HEK293 (cell line): ENCODE measurements at regions not wholly inside any gene's neighbourhood (a gene's known extent, or its start where the extent isn't known, plus 50 kb on each side); places are given as distances from the start of the nearest gene placed in this dataset.

ENCODE experiments used
- CTCF ChIA-PET: fragments of 350-600 bp; formaldehyde crosslinking; extraction: SDS; loops from one replicate; lab custom pipeline; 2021; ENCODE audit warnings: antibody characterized with exemption; lab: Yijun Ruan, JAX
- POLR2A ChIA-PET: fragments of 300-600 bp; formaldehyde crosslinking; extraction: SDS; loops from one replicate; lab custom pipeline; 2020; ENCODE audit warnings: antibody characterized with exemption, inconsistent platforms; lab: Yijun Ruan, JAX
- H3K27ac ChIP-seq: fragments of 200-500 bp; sonication (Bioruptor generic); 2 replicates; pipeline ENCODE4 v1.5.1; 2014; ENCODE audit warnings: low read depth, low read length, control low read depth, inconsistent platforms; ENCODE audit errors: extremely low read depth
- H3K36me3 ChIP-seq, 2 experiments: fragments of 200-500 bp in 1 of 2; sonication (Bioruptor generic) in 1 of 2; 1 replicate in 1 of 2; 2 replicates in 1 of 2; pipeline ENCODE4 v1.5.1; 2014 to 2017; ENCODE audit warnings: inconsistent platforms in 2 of 2, low read length in 2 of 2; ENCODE audit not compliant: control insufficient read depth in 2 of 2, insufficient read depth in 1 of 2
- H3K4me1 ChIP-seq: fragments of 200-500 bp; sonication (Bioruptor generic); 2 replicates; pipeline ENCODE4 v1.5.1; 2014; ENCODE audit warnings: mild to moderate bottlenecking, low read length, inconsistent platforms; ENCODE audit not compliant: control insufficient read depth, insufficient read depth
- H3K4me3 ChIP-seq: 2 replicates; pipeline ENCODE4 v1.5.1; 2011; ENCODE audit warnings: low read depth, mild to moderate bottlenecking, control low read depth, low read length, moderate library complexity
- H3K9me3 ChIP-seq: fragments of 200-500 bp; sonication (Bioruptor generic); 2 replicates; pipeline ENCODE4 v1.5.1; 2014; ENCODE audit warnings: low read depth, low read length, inconsistent platforms; ENCODE audit not compliant: control insufficient read depth, insufficient read depth
- ATF2 ChIP-seq: fragments of 450-650 bp; formaldehyde crosslinking; IDR thresholded peaks from 2 replicates; pipeline ENCODE4 v1.5.1; 2016; ENCODE audit warnings: missing biosample characterization, missing genetic modification characterization, low read depth
- BCL11A ChIP-seq: fragments of 450-650 bp; formaldehyde crosslinking; IDR thresholded peaks from 2 replicates; pipeline ENCODE4 v1.5.1; 2016; ENCODE audit warnings: low read depth, missing biosample characterization, missing genetic modification characterization
- GLI4 ChIP-seq: fragments of 450-650 bp; formaldehyde crosslinking; IDR thresholded peaks from 2 replicates; pipeline ENCODE4 v1.5.1; 2016; ENCODE audit warnings: missing biosample characterization, missing genetic modification characterization
- HOXA7 ChIP-seq: sonication (generic); formaldehyde crosslinking; IDR thresholded peaks from 2 replicates; pipeline ENCODE4 v1.8.1; 2022; ENCODE audit warnings: missing genetic modification reagents, borderline replicate concordance
- KLF1 ChIP-seq: fragments of 450-650 bp; formaldehyde crosslinking; IDR thresholded peaks from 2 replicates; pipeline ENCODE4 v1.5.1; 2016; ENCODE audit warnings: missing biosample characterization, missing genetic modification characterization
- PRDM1 ChIP-seq: fragments of 450-650 bp; formaldehyde crosslinking; IDR thresholded peaks from 2 replicates; pipeline ENCODE4; 2016; ENCODE audit warnings: missing biosample characterization, missing genetic modification characterization
- SCRT2 ChIP-seq: fragments of 450-650 bp; formaldehyde crosslinking; IDR thresholded peaks from 2 replicates; pipeline ENCODE4 v1.5.1; 2016; ENCODE audit warnings: missing biosample characterization, missing genetic modification characterization
- TRIM28 ChIP-seq: IDR thresholded peaks from 2 replicates; pipeline ENCODE4 v1.6.1; 2011; ENCODE audit warnings: low read length, control low read depth, borderline replicate concordance
- ZBTB10 ChIP-seq: fragments of 450-650 bp; formaldehyde crosslinking; IDR thresholded peaks from 2 replicates; pipeline ENCODE4 v1.5.1; 2016; ENCODE audit warnings: missing biosample characterization, missing genetic modification characterization
- ZFHX2 ChIP-seq: fragments of 450-650 bp; formaldehyde crosslinking; conservative IDR thresholded peaks from 2 replicates; pipeline ENCODE4 v1.5.1; 2016; ENCODE audit warnings: missing biosample characterization, missing genetic modification characterization
- ZNF223 ChIP-seq: fragments of 450-650 bp; formaldehyde crosslinking; IDR thresholded peaks from 2 replicates; pipeline ENCODE4 v1.5.1; 2016; ENCODE audit warnings: missing biosample characterization, missing genetic modification characterization
- ZNF311 ChIP-seq: fragments of 450-650 bp; formaldehyde crosslinking; IDR thresholded peaks from 2 replicates; pipeline ENCODE4 v1.5.1; 2017; ENCODE audit warnings: missing biosample characterization, missing genetic modification characterization, borderline replicate concordance
- ZNF514 ChIP-seq: fragments of 450-650 bp; formaldehyde crosslinking; IDR thresholded peaks from 2 replicates; pipeline ENCODE4 v1.5.1; 2016; ENCODE audit warnings: missing biosample characterization, missing genetic modification characterization
- ZNF555 ChIP-seq: fragments of 450-650 bp; formaldehyde crosslinking; conservative IDR thresholded peaks from 2 replicates; pipeline ENCODE4 v1.5.1; 2017; ENCODE audit warnings: missing biosample characterization, mild to moderate bottlenecking, missing genetic modification characterization, inconsistent platforms
- ZNF558 ChIP-seq: fragments of 450-650 bp; formaldehyde crosslinking; IDR thresholded peaks from 2 replicates; pipeline ENCODE4 v1.5.1; 2016; ENCODE audit warnings: missing biosample characterization, missing genetic modification characterization
- ZNF560 ChIP-seq: fragments of 450-650 bp; formaldehyde crosslinking; IDR thresholded peaks from 2 replicates; pipeline ENCODE4 v1.5.1; 2017; ENCODE audit warnings: missing biosample characterization, missing genetic modification characterization, borderline replicate concordance
- ZNF561 ChIP-seq: fragments of 450-650 bp; IDR thresholded peaks from 2 replicates; pipeline ENCODE4 v1.5.1; 2018; ENCODE audit warnings: missing biosample characterization, missing genetic modification characterization, borderline replicate concordance
- ZNF777 ChIP-seq: fragments of 450-650 bp; formaldehyde crosslinking; IDR thresholded peaks from 2 replicates; pipeline ENCODE4 v1.5.1; 2017; ENCODE audit warnings: missing biosample characterization, missing genetic modification characterization, borderline replicate concordance
- ZNF843 ChIP-seq: fragments of 450-650 bp; formaldehyde crosslinking; IDR thresholded peaks from 2 replicates; pipeline ENCODE4 v1.5.1; 2016; ENCODE audit warnings: missing biosample characterization, missing genetic modification characterization
- ZXDB ChIP-seq: fragments of 450-650 bp; formaldehyde crosslinking; IDR thresholded peaks from 2 replicates; pipeline ENCODE4 v1.5.1; 2016; ENCODE audit warnings: missing biosample characterization, missing genetic modification characterization
- TF ChIP-seq, protein P1 (sequence below): fragments of 450-650 bp; IDR thresholded peaks from 2 replicates; pipeline ENCODE4 v1.5.1; 2018; ENCODE audit warnings: missing biosample characterization, mild to moderate bottlenecking, missing genetic modification characterization

DNA sequence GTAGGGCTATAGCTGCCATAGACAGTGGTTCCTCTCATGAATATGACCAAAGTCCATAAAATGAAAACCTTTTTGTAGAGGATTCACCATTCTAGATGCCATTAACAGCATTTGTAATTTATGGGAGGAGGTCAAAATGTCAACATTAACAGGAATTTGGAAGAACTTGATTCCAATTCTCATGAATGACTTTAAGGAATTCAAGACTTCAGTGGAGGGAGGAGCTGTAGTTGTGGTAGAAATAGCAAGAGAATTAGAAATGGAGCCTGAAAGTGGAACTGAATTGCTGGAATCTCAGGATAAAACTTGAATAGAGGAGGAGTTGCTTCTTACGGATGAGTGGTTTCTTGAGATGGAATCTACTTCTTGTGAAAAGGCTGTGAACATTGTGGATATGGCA is 65.4 kb upstream of the ESRRG start (continued):
- TF ChIP-seq ZNF223 (tag by site-specific recombination): no peak
- no peak for TF ChIP-seq SCRT2 (tag by site-specific recombination)
- TF ChIP-seq HOXA7 (CRISPR knock-in tag): no peak

GRCh38 chr1:216785737-216786136 is 62.5 kb upstream of the ESRRG start:
- TF ChIP-seq ZNF311 (tag by site-specific recombination): no peak
- TF ChIP-seq ZNF777: no peak
- no peak for TF ChIP-seq ZNF558 (tag by site-specific recombination)
- TF ChIP-seq, protein P1, sequence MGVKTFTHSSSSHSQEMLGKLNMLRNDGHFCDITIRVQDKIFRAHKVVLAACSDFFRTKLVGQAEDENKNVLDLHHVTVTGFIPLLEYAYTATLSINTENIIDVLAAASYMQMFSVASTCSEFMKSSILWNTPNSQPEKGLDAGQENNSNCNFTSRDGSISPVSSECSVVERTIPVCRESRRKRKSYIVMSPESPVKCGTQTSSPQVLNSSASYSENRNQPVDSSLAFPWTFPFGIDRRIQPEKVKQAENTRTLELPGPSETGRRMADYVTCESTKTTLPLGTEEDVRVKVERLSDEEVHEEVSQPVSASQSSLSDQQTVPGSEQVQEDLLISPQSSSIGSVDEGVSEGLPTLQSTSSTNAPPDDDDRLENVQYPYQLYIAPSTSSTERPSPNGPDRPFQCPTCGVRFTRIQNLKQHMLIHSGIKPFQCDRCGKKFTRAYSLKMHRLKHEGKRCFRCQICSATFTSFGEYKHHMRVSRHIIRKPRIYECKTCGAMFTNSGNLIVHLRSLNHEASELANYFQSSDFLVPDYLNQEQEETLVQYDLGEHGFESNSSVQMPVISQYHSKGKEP: no peak
- no peak for TF ChIP-seq KLF1
- TF ChIP-seq ZBTB10 (tag by site-specific recombination): no peak
- Histone ChIP-seq H3K4me1 (no peaks in the 10 kb centered on the region), H3K36me3 (no peaks in the 10 kb centered on the region), H3K9me3 (no peaks in the 10 kb centered on the region), H3K27ac (no peak overlapping the region), H3K4me3 (no peak overlapping the region)
- ChIA-PET CTCF (no interaction called here), POLR2A (no interaction called here)

- POLR2A ChIA-PET: no interaction called here
- Histone ChIP-seq H3K9me3 (no peaks in the 10 kb centered on the region), H3K4me1 (no peaks in the 10 kb centered on the region)
- TF ChIP-seq ZNF560 (no peak), ZFHX2 (tag by site-specific recombination) (no peak)
- TF ChIP-seq, all 188 proteins: peak for 0
- no peak overlapping the region for H3K27ac ChIP-seq
- no peaks in the 10 kb centered on the region for H3K36me3 ChIP-seq
- CTCF ChIA-PET: no interaction called here
- no peak overlapping the region for H3K4me3 ChIP-seq
Observed at GRCh38 chr1:216785221-216785620, 62.0 kb upstream of the ESRRG start.

DNA sequence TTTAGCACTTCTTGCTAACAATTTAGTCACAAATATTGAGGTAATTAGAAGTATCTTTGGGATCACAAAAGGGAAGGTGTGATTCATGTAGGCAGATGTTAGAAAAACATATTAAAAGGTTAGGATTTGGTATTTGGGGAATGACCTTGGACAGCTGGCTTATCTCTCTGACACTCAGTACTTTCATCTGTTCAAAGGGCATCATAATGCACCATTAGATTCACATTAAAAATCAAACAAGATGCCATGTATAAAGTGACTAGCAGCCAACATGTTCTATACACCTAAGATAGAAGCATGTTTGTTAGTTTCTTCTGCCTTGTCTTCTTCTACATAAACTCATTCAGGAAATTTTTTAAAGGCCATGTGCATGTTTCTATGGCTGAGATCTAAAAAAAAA is 56.5 kb upstream of the ESRRG start:
- Histone ChIP-seq H3K4me3 (no peak overlapping the region), H3K36me3 (no peaks in the 10 kb centered on the region), H3K27ac (no peak overlapping the region), H3K4me1 (no peaks in the 10 kb centered on the region), H3K9me3 (no peaks in the 10 kb centered on the region)
- TF ChIP-seq GLI4 (tag by site-specific recombination) (no peak), TRIM28 (no peak), BCL11A (tag by site-specific recombination) (no peak), SCRT2 (tag by site-specific recombination) (no peak), PRDM1 (tag by site-specific recombination) (no peak), ZNF843 (tag by site-specific recombination) (no peak), ZNF223 (tag by site-specific recombination) (no peak), ATF2 (tag by site-specific recombination) (no peak), ZNF514 (tag by site-specific recombination) (no peak), ZXDB (tag by site-specific recombination) (no peak), ZNF555 (tag by site-specific recombination) (no peak), ZNF561 (no peak)
- POLR2A ChIA-PET: no interaction called here
- CTCF ChIA-PET: interaction anchor here (0.7 kb wide), 1 partner anchor 163 kb away, joined by 3 read pairs; no protein-coding TSS in a partner anchor
